ENCODE measurements at regions not wholly inside any gene's neighbourhood (a gene's known extent, or its start where the extent isn't known, plus 50 kb on each side); places are given as distances from the start of the nearest gene placed in this dataset.
A peak's percentile ranks its signal among the peaks of the same experiment; 100 is the strongest.
"Not testable (repeated sequence)": the region's sequence is repeated elsewhere in the genome, so short reads cannot be mapped to it uniquely, and the experiment has no call there.

DNA sequence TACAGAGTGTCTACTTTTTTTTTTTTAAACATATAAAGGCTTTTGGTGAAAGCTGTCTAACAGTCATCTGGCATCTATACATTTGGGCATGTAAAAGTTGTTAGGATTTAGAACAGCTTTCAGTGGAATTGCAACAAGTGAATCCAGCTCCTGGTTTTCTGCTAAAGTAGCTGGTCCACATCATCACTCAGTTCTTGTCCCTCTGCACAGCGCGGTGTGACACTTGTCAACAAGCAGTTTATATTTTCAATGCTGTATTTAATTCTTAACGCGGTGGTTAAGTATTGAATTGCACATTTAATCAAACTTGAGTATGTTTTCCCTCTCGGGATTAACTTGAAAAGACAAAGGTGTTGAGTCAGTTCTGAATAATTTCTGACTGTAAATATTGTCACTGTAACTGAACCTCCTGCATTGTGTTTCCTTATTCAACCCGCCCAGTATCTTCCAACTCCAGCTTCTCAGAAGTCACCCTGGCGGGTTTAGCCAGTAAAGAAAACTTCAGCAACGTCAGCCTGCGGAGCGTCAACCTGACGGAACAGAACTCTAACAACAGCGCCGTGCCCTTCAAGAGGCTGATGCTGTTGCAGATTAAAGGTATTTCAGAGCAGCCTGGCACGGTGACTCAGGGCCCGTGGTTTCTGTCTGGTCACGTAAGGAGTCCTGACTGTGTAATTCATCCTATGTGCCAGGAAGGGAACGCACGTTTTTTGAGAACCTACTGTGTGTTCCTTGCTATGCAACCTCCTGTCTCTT lies 66.1 kb upstream of the LYZL2 start:
- not testable (repeated sequence) for H3K4me1 ChIP-seq (ENCODE audit: insufficient read depth); DNase-seq (ENCODE audit: extremely low spot score); H3K36me3 ChIP-seq (ENCODE audit: insufficient read depth); H3K4me3 ChIP-seq (ENCODE audit: low read depth, low read length); H3K27ac ChIP-seq (ENCODE audit: low read depth)
- WGBS = 58% methylated on average over 18 of the region's 18 CpGs

DNA sequence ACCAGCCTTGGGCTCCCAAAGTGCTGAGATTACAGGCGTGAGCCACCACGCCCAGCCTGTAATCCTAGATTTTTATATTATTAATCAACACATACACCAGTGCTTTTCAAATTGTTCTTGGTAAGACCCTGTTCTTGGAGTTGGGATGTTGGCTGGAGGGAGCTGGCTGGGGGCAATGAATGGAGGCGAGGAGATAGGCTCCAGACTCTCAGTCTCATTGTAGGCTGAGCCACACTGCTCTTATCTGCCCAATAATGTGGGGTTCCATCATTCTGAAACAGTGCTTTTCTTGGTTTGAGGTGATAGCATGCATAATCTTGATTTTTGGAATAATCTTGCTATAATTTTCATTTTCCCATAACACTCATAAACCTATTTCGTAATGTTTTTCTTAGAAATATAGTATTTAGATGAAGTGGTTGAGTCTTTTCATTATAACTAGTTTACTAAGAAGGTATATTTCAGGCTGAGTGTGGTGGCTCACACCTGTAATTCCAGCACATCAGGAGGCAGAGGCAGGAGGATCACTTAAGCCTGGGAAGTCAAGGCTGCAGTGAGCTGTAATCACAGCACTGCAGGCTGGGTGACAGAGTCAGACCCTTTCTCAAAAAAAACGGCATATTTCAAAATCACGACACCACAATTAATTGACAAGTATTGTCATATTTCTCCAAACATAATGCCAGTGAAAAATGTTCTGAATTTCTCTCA lies 65.1 kb upstream of the LYZL2 start:
- no peak overlapping the region for H3K4me3 ChIP-seq (ENCODE audit: low read depth, low read length)
- H3K4me1 ChIP-seq (ENCODE audit: insufficient read depth) = no peaks in the 10 kb centered on the region
- no peaks in the 10 kb centered on the region for H3K36me3 ChIP-seq (ENCODE audit: insufficient read depth)
- no peak for DNase-seq (ENCODE audit: extremely low spot score)
- WGBS = 95% methylated on average over 6 of the region's 6 CpGs
- H3K27ac ChIP-seq (ENCODE audit: low read depth) = no peak overlapping the region

DNA sequence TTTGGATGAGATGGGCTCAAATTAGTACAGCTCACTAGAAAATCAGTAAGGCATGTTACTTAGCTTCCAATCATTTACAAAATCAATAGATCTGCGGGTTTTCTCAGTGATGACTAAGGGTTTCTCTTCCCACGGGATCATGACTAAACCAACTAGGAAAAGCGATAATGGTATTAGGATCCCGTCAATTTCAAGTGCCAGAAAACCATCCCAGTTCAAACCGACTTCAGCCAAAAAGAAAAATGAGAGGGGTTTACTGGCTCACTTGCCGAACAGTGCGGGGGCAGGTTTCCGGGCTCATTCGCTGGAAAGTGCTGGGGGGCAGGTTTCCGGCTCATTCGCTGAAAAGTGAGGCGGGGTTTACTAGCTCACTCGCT lies 62.1 kb upstream of the LYZL2 start:
- Histone ChIP-seq H3K4me3 (ENCODE audit: low read depth, low read length) (no peak overlapping the region), H3K4me1 (ENCODE audit: insufficient read depth) (no peaks in the 10 kb centered on the region), H3K27ac (ENCODE audit: low read depth) (no peak overlapping the region), H3K36me3 (ENCODE audit: insufficient read depth) (no peaks in the 10 kb centered on the region)
- WGBS = 95% methylated on average over 13 of the region's 13 CpGs
- DNase-seq (ENCODE audit: extremely low spot score) = no peak

DNA sequence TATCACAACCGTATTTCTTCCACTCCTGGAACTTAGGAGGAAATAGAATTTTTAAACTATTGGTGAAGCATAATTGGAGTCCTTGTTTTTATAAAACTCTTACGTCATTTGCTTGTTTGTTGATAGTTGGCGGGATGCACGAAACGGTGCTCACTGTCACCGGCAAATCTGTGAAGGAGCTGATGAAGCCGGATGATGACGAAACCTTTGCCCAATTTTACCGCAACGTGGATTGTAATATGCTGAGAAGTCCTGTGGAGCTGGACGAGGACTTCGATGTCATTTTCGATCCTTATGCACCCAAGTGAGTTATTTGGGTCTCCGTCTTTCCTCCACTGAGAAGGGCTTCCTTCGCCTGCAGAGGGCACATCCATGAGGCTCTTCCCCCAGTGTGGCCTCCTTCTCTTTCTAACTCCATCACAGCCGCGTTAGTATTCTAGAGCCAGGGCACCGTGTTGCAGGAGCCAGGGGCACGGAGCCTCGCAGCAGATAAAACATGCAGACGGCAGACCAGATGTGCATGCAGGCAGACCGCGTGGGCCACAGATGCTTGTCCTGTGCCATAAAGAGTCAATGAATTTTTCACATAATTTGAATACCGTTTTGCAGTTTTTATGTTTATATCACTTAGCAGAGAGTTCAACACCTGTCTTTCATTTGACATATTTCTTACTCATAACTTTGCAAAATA lies 61.5 kb upstream of the LYZL2 start:
- not testable (repeated sequence) for DNase-seq (ENCODE audit: extremely low spot score); H3K4me3 ChIP-seq (ENCODE audit: low read depth, low read length); H3K4me1 ChIP-seq (ENCODE audit: insufficient read depth); H3K36me3 ChIP-seq (ENCODE audit: insufficient read depth); H3K27ac ChIP-seq (ENCODE audit: low read depth)
- 87% methylated on average over 24 of the region's 24 CpGs for WGBS

DNA sequence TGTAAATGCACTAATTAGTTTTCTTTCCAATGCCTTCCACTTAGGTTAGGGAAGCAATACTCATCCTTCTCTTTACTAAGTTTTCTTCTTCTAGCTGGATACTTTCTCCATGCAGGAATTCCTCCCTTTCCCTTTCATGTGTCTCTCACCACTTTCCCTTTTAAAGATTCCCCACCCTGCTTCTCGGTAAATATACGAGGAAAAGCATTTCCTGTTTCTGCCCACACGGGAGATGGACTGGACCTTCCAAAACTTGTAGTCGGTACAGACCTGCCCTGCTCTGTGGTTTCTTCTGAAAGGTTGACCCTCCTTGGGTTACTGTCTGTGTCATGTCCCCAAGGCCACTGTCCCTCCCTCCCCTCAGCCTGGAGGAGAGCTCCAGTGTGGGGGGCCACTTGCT lies 58.9 kb upstream of the LYZL2 start:
- H3K4me3 ChIP-seq (ENCODE audit: low read depth, low read length) = no peak overlapping the region

DNA sequence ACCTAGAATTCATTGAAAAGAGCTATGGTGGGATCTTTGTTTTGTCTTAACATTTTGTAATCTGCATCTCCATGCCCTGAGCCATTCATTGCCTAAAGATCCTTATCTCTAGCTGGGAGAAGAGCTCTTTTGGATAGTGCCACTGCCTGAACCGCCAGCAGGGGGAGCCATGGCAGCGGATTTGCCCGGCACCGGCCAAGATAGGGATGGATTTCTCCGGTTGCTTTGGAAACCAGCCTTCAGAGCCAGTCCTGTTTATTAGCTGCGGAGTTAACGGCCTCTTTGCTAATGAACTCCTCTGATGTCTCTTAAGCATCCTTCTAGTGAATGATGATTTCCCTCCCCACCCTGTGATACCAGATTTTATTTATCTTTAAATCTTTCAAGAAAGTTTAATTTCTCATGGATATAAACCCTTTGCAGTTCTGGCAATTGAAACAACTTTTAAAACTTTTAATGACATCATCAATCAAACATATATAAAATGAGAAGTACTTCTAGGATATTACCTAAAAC lies 58.2 kb upstream of the LYZL2 start:
- under 1% methylated on average over 7 of the region's 7 CpGs for WGBS
- no peak overlapping the region for H3K4me3 ChIP-seq (ENCODE audit: low read depth, low read length)
- H3K27ac ChIP-seq (ENCODE audit: low read depth) = no peak overlapping the region
- no peaks in the 10 kb centered on the region for H3K36me3 ChIP-seq (ENCODE audit: insufficient read depth)
- no peaks in the 10 kb centered on the region for H3K4me1 ChIP-seq (ENCODE audit: insufficient read depth)
- peak; percentile 41 for DNase-seq (ENCODE audit: extremely low spot score)

More for the DNA sequence above, 58.9 kb upstream of the LYZL2 start:
- no peaks in the 10 kb centered on the region for H3K36me3 ChIP-seq (ENCODE audit: insufficient read depth)
- no peak for DNase-seq (ENCODE audit: extremely low spot score)
- 45% methylated on average over 4 of the region's 4 CpGs for WGBS
- no peak overlapping the region for H3K27ac ChIP-seq (ENCODE audit: low read depth)
- H3K4me1 ChIP-seq (ENCODE audit: insufficient read depth) = no peaks in the 10 kb centered on the region

DNA sequence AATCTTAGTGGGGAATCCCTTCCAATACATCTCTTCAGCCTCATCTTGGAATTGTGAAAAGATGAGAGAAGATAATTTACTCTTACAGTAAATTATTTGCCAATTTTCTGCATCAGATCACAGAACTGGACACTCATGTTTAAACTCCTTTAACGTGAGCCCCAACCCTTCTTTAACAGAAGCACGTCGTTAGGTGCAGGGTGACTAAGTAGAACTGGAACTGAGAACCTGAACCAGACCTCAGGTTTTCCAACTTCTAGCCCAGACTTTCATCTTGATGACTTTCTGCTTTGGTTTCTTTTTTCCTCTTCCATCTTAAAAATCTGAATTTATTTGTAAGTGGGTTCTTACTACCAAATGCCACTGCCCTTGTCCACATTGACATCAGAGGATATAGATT lies 57.2 kb upstream of the LYZL2 start:
- no peak overlapping the region for H3K4me3 ChIP-seq (ENCODE audit: low read depth, low read length)
- H3K36me3 ChIP-seq (ENCODE audit: insufficient read depth) = no peaks in the 10 kb centered on the region
- 56% methylated on average over 3 of the region's 3 CpGs for WGBS
- no peaks in the 10 kb centered on the region for H3K4me1 ChIP-seq (ENCODE audit: insufficient read depth)
- H3K27ac ChIP-seq (ENCODE audit: low read depth) = no peak overlapping the region
- no peak for DNase-seq (ENCODE audit: extremely low spot score)

DNA sequence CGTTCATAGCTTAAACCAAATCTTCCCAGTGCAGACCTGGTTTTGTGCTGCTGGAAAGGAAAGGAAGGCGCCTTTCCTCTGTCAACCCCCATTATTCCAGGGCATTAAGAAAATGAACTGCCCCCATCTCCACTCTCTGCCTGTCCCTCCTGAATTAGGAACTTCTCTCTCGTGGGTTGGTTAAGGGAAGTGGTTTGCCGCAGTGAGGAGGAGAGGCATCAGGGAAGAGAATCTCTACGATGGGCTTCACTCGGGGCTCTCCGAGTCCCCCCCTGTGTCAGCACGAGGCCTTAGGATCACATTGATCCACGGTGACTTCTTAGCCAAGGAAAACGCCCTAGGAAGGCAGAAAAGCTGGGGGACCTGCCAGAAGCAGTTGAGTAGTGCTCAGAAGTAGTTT lies 53.9 kb upstream of the LYZL2 start:
- no peaks in the 10 kb centered on the region for H3K4me1 ChIP-seq (ENCODE audit: insufficient read depth)
- WGBS = 81% methylated on average over 10 of the region's 10 CpGs

DNA sequence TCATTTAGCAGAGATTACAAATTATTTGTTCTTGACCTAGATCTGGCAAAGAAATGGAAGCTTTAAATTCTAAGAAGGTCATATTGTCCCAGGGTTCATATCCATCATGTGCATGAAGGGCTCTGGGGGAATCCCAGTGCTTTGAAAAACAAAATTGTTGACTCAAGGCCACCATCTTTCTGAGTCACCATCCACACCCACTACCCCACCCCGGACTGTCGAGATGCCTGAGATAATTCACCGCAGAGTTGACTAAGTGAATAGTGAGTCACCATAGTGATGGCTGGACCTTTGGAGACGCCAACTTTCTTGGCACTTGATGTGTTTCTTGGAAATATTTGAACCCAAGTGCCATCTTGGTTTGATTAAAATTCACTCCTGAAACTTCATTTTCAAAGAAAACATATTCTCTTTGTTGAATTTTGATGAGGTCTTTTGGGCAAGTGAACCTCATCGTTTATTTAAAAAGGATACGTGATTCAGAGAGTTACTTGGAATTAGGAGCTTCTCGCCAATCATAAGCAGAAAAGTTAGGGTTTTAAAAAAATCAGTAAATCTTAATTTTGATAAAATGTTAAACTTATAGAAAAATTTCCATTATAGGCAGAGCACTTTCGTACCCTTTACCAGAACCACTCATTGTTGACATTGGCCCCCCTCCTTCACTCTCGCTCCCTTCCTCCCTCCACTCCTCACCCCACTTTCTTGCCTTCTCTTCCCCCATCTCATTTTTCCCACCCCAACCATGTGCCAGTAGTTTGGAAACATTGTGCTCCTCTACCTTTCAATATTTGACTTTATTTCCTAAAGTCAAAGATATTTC lies 53.0 kb upstream of the LYZL2 start:
- WGBS = 81% methylated on average over 9 of the region's 9 CpGs
- not testable (repeated sequence) for H3K4me3 ChIP-seq (ENCODE audit: low read depth, low read length); DNase-seq (ENCODE audit: extremely low spot score); H3K36me3 ChIP-seq (ENCODE audit: insufficient read depth); H3K4me1 ChIP-seq (ENCODE audit: insufficient read depth); H3K27ac ChIP-seq (ENCODE audit: low read depth)

More for the DNA sequence above, 53.9 kb upstream of the LYZL2 start:
- Histone ChIP-seq H3K36me3 (ENCODE audit: insufficient read depth) (no peaks in the 10 kb centered on the region), H3K27ac (ENCODE audit: low read depth) (no peak overlapping the region), H3K4me3 (ENCODE audit: low read depth, low read length) (no peak overlapping the region)
- DNase-seq (ENCODE audit: extremely low spot score) = no peak

DNA sequence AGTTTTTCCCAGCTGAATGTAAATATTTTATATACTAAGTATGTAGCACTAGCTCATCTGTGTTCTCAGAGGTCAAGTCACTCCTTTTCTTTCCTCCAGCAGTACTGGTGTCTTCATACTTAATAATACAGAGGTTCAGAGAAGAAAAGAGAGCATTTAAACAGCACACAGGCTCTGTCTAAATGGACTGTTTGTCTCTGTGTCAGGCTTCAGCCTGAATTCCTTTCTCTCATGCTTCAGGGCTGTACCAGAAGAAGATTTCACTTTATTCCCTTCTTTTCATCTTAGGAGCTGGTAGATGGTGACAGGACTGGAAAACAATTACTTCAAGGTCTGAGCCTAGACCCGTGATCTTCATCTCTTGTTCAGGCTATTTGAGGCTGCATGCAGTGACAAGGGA lies 51.4 kb upstream of the LYZL2 start:
- 81% methylated on average over 1 of the region's 1 CpG for WGBS
- no peaks in the 10 kb centered on the region for H3K4me1 ChIP-seq (ENCODE audit: insufficient read depth)
- no peak overlapping the region for H3K4me3 ChIP-seq (ENCODE audit: low read depth, low read length)
- H3K36me3 ChIP-seq (ENCODE audit: insufficient read depth) = no peaks in the 10 kb centered on the region
- no peak for DNase-seq (ENCODE audit: extremely low spot score)
- H3K27ac ChIP-seq (ENCODE audit: low read depth) = no peak overlapping the region

Measured in urinary bladder (tissue), 3 donors.